ENCODE measurements at regions not wholly inside any gene's neighbourhood (a gene's known extent, or its start where the extent isn't known, plus 50 kb on each side); places are given as distances from the start of the nearest gene placed in this dataset.
A peak's percentile ranks its signal among the peaks of the same experiment; 100 is the strongest.

DNA sequence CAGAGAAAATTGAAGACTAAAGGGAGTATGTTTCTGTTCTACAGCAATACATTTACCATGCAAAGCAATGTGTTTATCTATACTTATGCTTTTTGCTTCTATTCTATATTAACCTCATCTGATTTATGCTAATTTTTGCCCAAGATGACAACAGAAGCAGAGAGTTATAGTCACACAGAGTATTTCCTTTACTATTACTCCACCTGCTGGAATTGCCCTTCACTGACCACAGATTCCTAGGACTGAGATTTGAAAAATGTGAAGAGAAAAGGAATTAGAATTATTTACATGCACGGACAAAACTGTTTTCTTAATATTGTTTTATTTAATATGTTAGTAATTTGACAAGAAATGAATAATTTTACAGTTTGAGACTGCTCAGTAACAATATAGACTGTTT is 745.6 kb downstream of the VGLL3 start:
- Histone ChIP-seq H3K36me3 (no peaks in the 10 kb centered on the region), H3K9me3 (replicated peaks) (no peaks in the 10 kb centered on the region), H3K27ac (replicated peaks) (no peak overlapping the region), H3K27me3 (ENCODE audit: low read depth) (no peaks in the 10 kb centered on the region), H3K4me1 (no peaks in the 10 kb centered on the region), H3K4me3 (no peak overlapping the region)
- no peak for DNase-seq
- intact Hi-C loops (cut with micrococcal nuclease), result no loop called here
- TF ChIP-seq, protein P1, sequence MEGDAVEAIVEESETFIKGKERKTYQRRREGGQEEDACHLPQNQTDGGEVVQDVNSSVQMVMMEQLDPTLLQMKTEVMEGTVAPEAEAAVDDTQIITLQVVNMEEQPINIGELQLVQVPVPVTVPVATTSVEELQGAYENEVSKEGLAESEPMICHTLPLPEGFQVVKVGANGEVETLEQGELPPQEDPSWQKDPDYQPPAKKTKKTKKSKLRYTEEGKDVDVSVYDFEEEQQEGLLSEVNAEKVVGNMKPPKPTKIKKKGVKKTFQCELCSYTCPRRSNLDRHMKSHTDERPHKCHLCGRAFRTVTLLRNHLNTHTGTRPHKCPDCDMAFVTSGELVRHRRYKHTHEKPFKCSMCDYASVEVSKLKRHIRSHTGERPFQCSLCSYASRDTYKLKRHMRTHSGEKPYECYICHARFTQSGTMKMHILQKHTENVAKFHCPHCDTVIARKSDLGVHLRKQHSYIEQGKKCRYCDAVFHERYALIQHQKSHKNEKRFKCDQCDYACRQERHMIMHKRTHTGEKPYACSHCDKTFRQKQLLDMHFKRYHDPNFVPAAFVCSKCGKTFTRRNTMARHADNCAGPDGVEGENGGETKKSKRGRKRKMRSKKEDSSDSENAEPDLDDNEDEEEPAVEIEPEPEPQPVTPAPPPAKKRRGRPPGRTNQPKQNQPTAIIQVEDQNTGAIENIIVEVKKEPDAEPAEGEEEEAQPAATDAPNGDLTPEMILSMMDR (IDR thresholded peaks at IDR 0.05; ENCODE audit: borderline replicate concordance), result peak; percentile 36

DNA sequence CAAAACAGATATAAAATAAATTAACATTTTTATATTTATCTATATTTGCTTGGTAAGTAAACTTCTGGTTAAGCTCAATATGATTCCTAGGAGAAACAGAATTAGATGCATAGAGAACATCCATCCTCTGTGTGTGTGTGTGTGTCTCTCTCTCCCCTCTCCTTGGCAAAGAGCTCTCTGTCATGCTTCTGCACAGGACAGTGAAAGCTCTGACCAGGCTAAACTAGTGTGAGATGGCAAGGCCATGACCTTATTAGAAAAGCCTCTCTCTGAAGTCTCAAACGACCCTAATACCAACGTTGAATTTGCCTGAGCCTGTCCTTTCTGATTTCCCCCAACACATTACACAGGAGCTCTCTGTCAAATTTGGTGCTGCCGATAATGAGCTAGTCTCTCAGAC is 746.0 kb downstream of the VGLL3 start:
- H3K9me3 ChIP-seq (replicated peaks), result no peaks in the 10 kb centered on the region
- intact Hi-C loops (cut with micrococcal nuclease), result no loop called here
- H3K36me3 ChIP-seq, result no peaks in the 10 kb centered on the region
- no peak for DNase-seq
- TF ChIP-seq, protein P1 (IDR thresholded peaks at IDR 0.05; ENCODE audit: borderline replicate concordance), result no peak
- H3K27ac ChIP-seq (replicated peaks), result no peak overlapping the region
- H3K27me3 ChIP-seq (ENCODE audit: low read depth), result no peaks in the 10 kb centered on the region
- H3K4me1 ChIP-seq, result no peaks in the 10 kb centered on the region
- no peak overlapping the region for H3K4me3 ChIP-seq

DNA sequence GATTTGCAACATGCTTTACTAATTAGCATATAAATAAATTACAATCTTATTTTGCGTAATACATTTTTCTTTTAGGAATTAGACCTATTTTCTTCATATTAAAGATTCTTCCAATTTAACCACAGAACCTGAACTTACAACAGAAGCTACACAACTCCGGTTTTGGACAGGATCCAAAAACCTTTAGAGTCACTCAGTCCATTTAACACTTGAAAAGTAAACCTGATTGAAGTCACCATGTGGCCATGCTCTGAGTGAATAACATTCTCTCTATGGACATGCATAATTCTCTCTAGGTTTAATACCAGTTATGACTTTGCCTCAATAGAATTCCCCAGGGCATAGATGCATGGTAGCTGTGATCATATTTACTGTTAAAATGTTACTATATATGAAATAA is 751.0 kb downstream of the VGLL3 start:
- no peak overlapping the region for H3K27ac ChIP-seq (replicated peaks)
- TF ChIP-seq, protein P1 (IDR thresholded peaks at IDR 0.05; ENCODE audit: borderline replicate concordance), result no peak
- no peaks in the 10 kb centered on the region for H3K36me3 ChIP-seq
- no peak for DNase-seq
- no peaks in the 10 kb centered on the region for H3K4me1 ChIP-seq
- no peaks in the 10 kb centered on the region for H3K9me3 ChIP-seq (replicated peaks)
- intact Hi-C loops (cut with micrococcal nuclease), result no loop called here
- H3K4me3 ChIP-seq, result no peak overlapping the region
- H3K27me3 ChIP-seq (ENCODE audit: low read depth), result no peaks in the 10 kb centered on the region

DNA sequence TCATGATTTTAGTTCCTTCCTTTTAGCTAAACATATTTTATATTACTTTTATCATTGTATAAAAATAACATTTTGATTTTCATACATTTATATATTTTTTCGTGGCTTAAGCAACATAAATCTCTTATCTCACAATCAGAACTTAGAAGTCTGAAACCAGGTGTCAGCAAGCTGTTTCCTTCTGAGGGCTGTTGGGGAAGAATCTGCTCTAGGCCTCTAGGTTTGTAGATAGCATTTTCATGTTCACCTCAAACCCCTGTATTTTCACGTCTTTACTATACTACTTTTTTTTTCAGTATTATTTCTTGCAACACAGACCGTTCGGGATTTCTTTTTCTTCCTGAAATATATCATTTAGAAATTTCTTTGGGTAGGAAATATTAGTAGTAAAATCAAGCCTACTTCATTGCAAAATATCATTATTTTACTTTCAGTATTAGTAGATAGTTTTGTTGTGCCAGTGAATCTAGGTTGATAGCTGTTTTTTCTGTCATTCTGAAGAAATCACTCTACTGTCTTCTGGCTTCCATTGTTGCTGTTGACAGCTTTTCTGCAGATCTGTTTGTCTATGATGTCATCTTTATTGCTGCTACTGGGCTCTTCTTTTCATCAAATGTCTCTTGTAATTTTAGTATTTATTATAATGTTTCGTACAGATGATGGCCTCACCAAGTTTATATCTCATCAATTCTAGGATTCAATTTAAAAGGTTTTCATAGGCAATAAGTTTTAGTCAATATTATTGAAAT is 756.3 kb downstream of the VGLL3 start:
- no peaks in the 10 kb centered on the region for H3K4me1 ChIP-seq
- H3K36me3 ChIP-seq, result no peaks in the 10 kb centered on the region
- H3K27ac ChIP-seq (replicated peaks), result no peak overlapping the region
- intact Hi-C loops (cut with micrococcal nuclease), result no loop called here
- H3K9me3 ChIP-seq (replicated peaks), result no peaks in the 10 kb centered on the region
- H3K4me3 ChIP-seq, result no peak overlapping the region
- no peak for DNase-seq
- TF ChIP-seq, protein P1 (IDR thresholded peaks at IDR 0.05; ENCODE audit: borderline replicate concordance), result no peak
- no peaks in the 10 kb centered on the region for H3K27me3 ChIP-seq (ENCODE audit: low read depth)

DNA sequence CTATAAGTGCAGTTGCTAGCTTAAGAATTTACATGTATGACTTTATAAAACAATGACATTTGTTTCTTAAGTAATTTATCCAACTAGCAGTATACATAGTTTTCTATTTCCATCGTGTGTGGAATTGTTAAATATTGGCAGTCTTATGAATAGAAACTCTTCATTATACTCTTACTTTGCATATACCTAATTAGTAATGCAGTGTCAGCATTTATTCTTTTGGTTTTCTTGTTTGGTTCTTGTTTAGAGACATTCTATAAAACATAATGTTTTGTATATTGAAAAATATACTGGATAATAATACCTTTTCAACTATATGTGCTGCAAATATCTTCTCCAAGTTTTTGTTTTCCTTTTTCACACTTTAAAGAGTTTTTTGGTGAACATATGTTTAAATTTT is 760.2 kb downstream of the VGLL3 start:
- TF ChIP-seq, protein P1 (IDR thresholded peaks at IDR 0.05; ENCODE audit: borderline replicate concordance), result no peak
- Histone ChIP-seq H3K4me3 (no peak overlapping the region), H3K36me3 (no peaks in the 10 kb centered on the region), H3K27me3 (ENCODE audit: low read depth) (no peaks in the 10 kb centered on the region), H3K9me3 (replicated peaks) (no peaks in the 10 kb centered on the region), H3K27ac (replicated peaks) (no peak overlapping the region), H3K4me1 (no peaks in the 10 kb centered on the region)
- intact Hi-C loops (cut with micrococcal nuclease), result no loop called here
- no peak for DNase-seq

All from left ventricle myocardium inferior (tissue), 1 donor.